Liver (tissue), 8 donors: ENCODE measurements at regions not wholly inside any gene's neighbourhood (a gene's known extent, or its start where the extent isn't known, plus 50 kb on each side); places are given as distances from the start of the nearest gene placed in this dataset.

Source experiments
- DNase-seq: peaks from one replicate; pipeline ENCODE4 v3.0.0-alpha.2; 2017; ENCODE audit warnings: low spot score
- H3K27ac ChIP-seq, 2 donors: one replicate each; pipeline ENCODE4 v1.7.0; 2013; ENCODE audit warnings: inconsistent platforms in 2 of 2, low read length in 2 of 2, control low read depth in 1 of 2, low read depth in 1 of 2, mild to moderate bottlenecking in 1 of 2
- H3K27me3 ChIP-seq, 4 donors: one replicate each; pipeline versions ENCODE4 v1.6.1 to v1.7.0; 2013; ENCODE audit warnings: low read length in 3 of 4, inconsistent platforms in 1 of 4, mild to moderate bottlenecking in 1 of 4, moderate library complexity in 1 of 4; ENCODE audit not compliant: control insufficient read depth in 4 of 4, insufficient read depth in 4 of 4
- H3K36me3 ChIP-seq, 4 donors: one replicate each; pipeline versions ENCODE4 v1.6.1 to v1.7.0; 2013; ENCODE audit warnings: low read length in 3 of 4, mild to moderate bottlenecking in 3 of 4, low read depth in 1 of 4, moderate library complexity in 1 of 4; ENCODE audit not compliant: control insufficient read depth in 4 of 4, insufficient read depth in 3 of 4
- H3K4me1 ChIP-seq, 4 donors: one replicate each; pipeline versions ENCODE4 v1.6.1 to v1.7.0; 2013; ENCODE audit warnings: low read length in 3 of 4, mild to moderate bottlenecking in 3 of 4, moderate library complexity in 1 of 4; ENCODE audit not compliant: control insufficient read depth in 4 of 4, insufficient read depth in 4 of 4
- H3K4me3 ChIP-seq, 3 donors: one replicate each; pipeline versions ENCODE4 v1.6.1 to v1.7.0; 2013; ENCODE audit warnings: low read length in 3 of 3, control low read depth in 1 of 3, low read depth in 1 of 3, mild to moderate bottlenecking in 1 of 3
- H3K9ac ChIP-seq, 2 donors: one replicate each; pipeline ENCODE4 v1.7.0; 2013; ENCODE audit warnings: low read length in 2 of 2, mild to moderate bottlenecking in 2 of 2, moderate library complexity in 2 of 2, control low read depth in 1 of 2, low read depth in 1 of 2
- H3K9me3 ChIP-seq, 4 donors: one replicate each; pipeline versions ENCODE4 v1.6.1 to v1.7.0; 2013; ENCODE audit warnings: low read length in 3 of 4; ENCODE audit not compliant: control insufficient read depth in 4 of 4
- ATF3 ChIP-seq: IDR thresholded peaks from 2 replicates; pipeline ENCODE4 v1.6.1; 2016; ENCODE audit warnings: antibody characterized with exemption
- CTCF ChIP-seq: fragments of 150-350 bp; IDR thresholded peaks from 2 replicates; pipeline ENCODE4 v1.5.1; 2017; ENCODE audit warnings: improper control_type of control experiment, low read depth, low read length; ENCODE audit not compliant: missing input control
- FOXA2 ChIP-seq: IDR thresholded peaks from 2 replicates; pipeline ENCODE4 v1.6.1; 2016; ENCODE audit warnings: antibody characterized with exemption
- GABPA ChIP-seq, 2 donors: IDR thresholded peaks in 1 of 2; conservative IDR thresholded peaks in 1 of 2; 2 replicates each; pipeline ENCODE4 v1.6.1; 2016; ENCODE audit warnings: antibody characterized with exemption in 2 of 2, mild to moderate bottlenecking in 1 of 2, moderate library complexity in 1 of 2
- HNF4A ChIP-seq, 2 donors: conservative IDR thresholded peaks; 2 replicates each; pipeline ENCODE4 v1.6.1; 2016; ENCODE audit warnings: antibody characterized with exemption in 2 of 2, mild to moderate bottlenecking in 2 of 2
- HNF4G ChIP-seq: IDR thresholded peaks from 2 replicates; pipeline ENCODE4 v1.6.1; 2016; ENCODE audit warnings: antibody characterized with exemption
- JUND ChIP-seq, 2 donors: IDR thresholded peaks; 2 replicates each; pipeline ENCODE4 v1.6.1; 2016; ENCODE audit warnings: antibody characterized with exemption in 2 of 2
- MAX ChIP-seq: IDR thresholded peaks from 2 replicates; pipeline ENCODE4 v1.6.1; 2016; ENCODE audit warnings: antibody characterized with exemption
- NR2F2 ChIP-seq: IDR thresholded peaks from 2 replicates; pipeline ENCODE4 v1.6.1; 2016; ENCODE audit warnings: antibody characterized with exemption
- RAD21 ChIP-seq, 2 donors: IDR thresholded peaks; 2 replicates each; pipeline ENCODE4 v1.6.1; 2016; ENCODE audit warnings: antibody characterized with exemption in 2 of 2, mild to moderate bottlenecking in 2 of 2
- REST ChIP-seq: IDR thresholded peaks from 2 replicates; pipeline ENCODE4 v1.6.1; 2016; ENCODE audit warnings: antibody characterized with exemption, mild to moderate bottlenecking
- RXRA ChIP-seq, 2 donors: IDR thresholded peaks; 2 replicates each; pipeline ENCODE4 v1.6.1; 2017 to 2018; ENCODE audit warnings: antibody characterized with exemption in 2 of 2, mild to moderate bottlenecking in 1 of 2
- SP1 ChIP-seq: IDR thresholded peaks from 2 replicates; pipeline ENCODE4 v1.6.1; 2018; ENCODE audit warnings: antibody characterized with exemption, mild to moderate bottlenecking
- TAF1 ChIP-seq: conservative IDR thresholded peaks from 2 replicates; pipeline ENCODE4 v1.6.1; 2016; ENCODE audit warnings: antibody characterized with exemption, mild to moderate bottlenecking
- YY1 ChIP-seq: IDR thresholded peaks from 2 replicates; pipeline ENCODE4 v1.6.1; 2016; ENCODE audit warnings: antibody characterized with exemption, mild to moderate bottlenecking
- WGBS: extraction: QIAGEN DNeasy Blood & Tissue Kit; methylation state at CpG from one replicate; pipeline ENCODE4 v1.1.7; 2013; 5-methylcytosine and 5-hydroxymethylcytosine counted together
- donor health status: healthy.
- donor health status: healthy.
- donor health status: healthy.
- donor health status: healthy.
- donor health status: healthy.

- TF ChIP-seq CTCF: no peak
- TF ChIP-seq NR2F2: no peak
- TF ChIP-seq MAX: no peak
- no peak for TF ChIP-seq YY1
- no peak for TF ChIP-seq FOXA2
These were observed 712.5 kb downstream of the TDRD15 start (continued) for GRCh38 chr2:21836261-21836660.

GRCh38 chr2:21836719-21837118 lies 713.0 kb downstream of the TDRD15 start:
- TF ChIP-seq RXRA (IDR thresholded peaks at IDR 0.05) (no peak), FOXA2 (no peak), TAF1 (no peak), RAD21 (IDR thresholded peaks at IDR 0.05) (no peak), MAX (no peak), YY1 (no peak), GABPA (IDR thresholded peaks at IDR 0.05 in 1 of 2, conservative IDR thresholded peaks at IDR 0.05 in 1 of 2) (no peak), ATF3 (no peak), HNF4G (no peak), REST (no peak), CTCF (no peak), HNF4A (conservative IDR thresholded peaks at IDR 0.05) (no peak), SP1 (no peak), JUND (IDR thresholded peaks at IDR 0.05) (no peak), NR2F2 (no peak)
- H3K9me3 ChIP-seq: no peaks in the 10 kb centered on the region
- no peak overlapping the region for H3K27ac ChIP-seq
- no peaks in the 10 kb centered on the region for H3K4me1 ChIP-seq
- no peak overlapping the region for H3K9ac ChIP-seq
- no peaks in the 10 kb centered on the region for H3K36me3 ChIP-seq
- no peak for DNase-seq
- H3K4me3 ChIP-seq: no peak overlapping the region
- H3K27me3 ChIP-seq: no peaks in the 10 kb centered on the region
- WGBS: 95% methylated on average over 1 of the region's 1 CpG
